ENCODE measurements at regions not wholly inside any gene's neighbourhood (a gene's known extent, or its start where the extent isn't known, plus 50 kb on each side); places are given as distances from the start of the nearest gene placed in this dataset.
"Not testable (repeated sequence)": the region's sequence is repeated elsewhere in the genome, so short reads cannot be mapped to it uniquely, and the experiment has no call there.

- H3K4me1 Mint-ChIP-seq (ENCODE audit: low read depth), result no peaks in the 10 kb centered on the region
- peaks cover 11% of the 10 kb centered on the region for H3K9me3 Mint-ChIP-seq
- no peaks in the 10 kb centered on the region for H3K36me3 Mint-ChIP-seq (ENCODE audit: insufficient read depth)
- ATAC-seq (no peak), DNase-seq (no peak)
- H3K27me3 Mint-ChIP-seq (ENCODE audit: low read depth), result no peaks in the 10 kb centered on the region
- H3K4me3 Mint-ChIP-seq, result no peak overlapping the region
Measured at GRCh38 chr2:56784046-56784445, 600.3 kb downstream of the CCDC85A start.

- no peak for ATAC-seq
- no peak for DNase-seq
- Mint-ChIP-seq H3K4me3 (no peak overlapping the region), H3K36me3 (ENCODE audit: insufficient read depth) (no peaks in the 10 kb centered on the region), H3K27me3 (ENCODE audit: low read depth) (no peaks in the 10 kb centered on the region), H3K9me3 (peaks cover 11% of the 10 kb centered on the region), H3K4me1 (ENCODE audit: low read depth) (no peaks in the 10 kb centered on the region)
Measured at GRCh38 chr2:56801214-56801613, 617.4 kb downstream of the CCDC85A start.

- ATAC-seq (no peak), DNase-seq (no peak)
- Mint-ChIP-seq H3K4me3 (no peak overlapping the region), H3K27me3 (ENCODE audit: low read depth) (no peaks in the 10 kb centered on the region), H3K4me1 (ENCODE audit: low read depth) (no peaks in the 10 kb centered on the region), H3K36me3 (ENCODE audit: insufficient read depth) (no peaks in the 10 kb centered on the region), H3K9me3 (peaks cover 11% of the 10 kb centered on the region)
Measured at GRCh38 chr2:56801770-56802169, 618.0 kb downstream of the CCDC85A start.

GRCh38 chr2:56803596-56803995 is 619.8 kb downstream of the CCDC85A start:
- Mint-ChIP-seq H3K4me1 (ENCODE audit: low read depth) (no peaks in the 10 kb centered on the region), H3K36me3 (ENCODE audit: insufficient read depth) (no peaks in the 10 kb centered on the region), H3K4me3 (no peak overlapping the region), H3K27me3 (ENCODE audit: low read depth) (no peaks in the 10 kb centered on the region), H3K9me3 (peaks cover 9% of the 10 kb centered on the region)
- ATAC-seq, result no peak
- no peak for DNase-seq

- no peaks in the 10 kb centered on the region for H3K27me3 Mint-ChIP-seq (ENCODE audit: low read depth)
- H3K4me3 Mint-ChIP-seq, result no peak overlapping the region
- H3K4me1 Mint-ChIP-seq (ENCODE audit: low read depth), result no peaks in the 10 kb centered on the region
- no peaks in the 10 kb centered on the region for H3K36me3 Mint-ChIP-seq (ENCODE audit: insufficient read depth)
- H3K9me3 Mint-ChIP-seq, result peaks cover 18% of the 10 kb centered on the region
- ATAC-seq (no peak), DNase-seq (no peak)
Measured at GRCh38 chr2:56806924-56807323, 623.1 kb downstream of the CCDC85A start.

- no peaks in the 10 kb centered on the region for H3K27me3 Mint-ChIP-seq (ENCODE audit: low read depth)
- no peaks in the 10 kb centered on the region for H3K4me1 Mint-ChIP-seq (ENCODE audit: low read depth)
- H3K4me3 Mint-ChIP-seq, result no peak overlapping the region
Measured at GRCh38 chr2:56807861-56808260, 624.1 kb downstream of the CCDC85A start.

GRCh38 chr2:56811401-56811800 is 627.6 kb downstream of the CCDC85A start:
- no peaks in the 10 kb centered on the region for H3K27me3 Mint-ChIP-seq (ENCODE audit: low read depth)
- no peak for DNase-seq
- no peaks in the 10 kb centered on the region for H3K4me1 Mint-ChIP-seq (ENCODE audit: low read depth)
- no peak for ATAC-seq
- peaks cover 15% of the 10 kb centered on the region for H3K9me3 Mint-ChIP-seq
- no peaks in the 10 kb centered on the region for H3K36me3 Mint-ChIP-seq (ENCODE audit: insufficient read depth)
- H3K4me3 Mint-ChIP-seq, result no peak overlapping the region

More at GRCh38 chr2:56807861-56808260, 624.1 kb downstream of the CCDC85A start:
- ATAC-seq (no peak), DNase-seq (no peak)
- Mint-ChIP-seq H3K36me3 (ENCODE audit: insufficient read depth) (no peaks in the 10 kb centered on the region), H3K9me3 (peaks cover 18% of the 10 kb centered on the region)

- no peak for DNase-seq
- Mint-ChIP-seq H3K9me3 (peaks cover 15% of the 10 kb centered on the region), H3K4me3 (no peak overlapping the region), H3K4me1 (ENCODE audit: low read depth) (no peaks in the 10 kb centered on the region), H3K27me3 (ENCODE audit: low read depth) (no peaks in the 10 kb centered on the region), H3K36me3 (ENCODE audit: insufficient read depth) (no peaks in the 10 kb centered on the region)
- ATAC-seq, result no peak
Measured at GRCh38 chr2:56812432-56812831, 628.6 kb downstream of the CCDC85A start.

GRCh38 chr2:56813490-56813889 is 629.7 kb downstream of the CCDC85A start:
- Mint-ChIP-seq H3K36me3 (ENCODE audit: insufficient read depth) (no peaks in the 10 kb centered on the region), H3K4me3 (no peak overlapping the region), H3K9me3 (peaks cover 18% of the 10 kb centered on the region), H3K27me3 (ENCODE audit: low read depth) (no peaks in the 10 kb centered on the region), H3K4me1 (ENCODE audit: low read depth) (no peaks in the 10 kb centered on the region)
- DNase-seq, result no peak
- ATAC-seq, result no peak

GRCh38 chr2:56816666-56817065 is 632.9 kb downstream of the CCDC85A start:
- H3K4me1 Mint-ChIP-seq (ENCODE audit: low read depth), result no peaks in the 10 kb centered on the region
- ATAC-seq, result no peak
- H3K36me3 Mint-ChIP-seq (ENCODE audit: insufficient read depth), result no peaks in the 10 kb centered on the region
- DNase-seq, result no peak
- H3K4me3 Mint-ChIP-seq, result no peak overlapping the region
- peaks cover 17% of the 10 kb centered on the region for H3K9me3 Mint-ChIP-seq
- no peaks in the 10 kb centered on the region for H3K27me3 Mint-ChIP-seq (ENCODE audit: low read depth)

GRCh38 chr2:56831780-56832179 is 648.0 kb downstream of the CCDC85A start:
- no peaks in the 10 kb centered on the region for H3K4me1 Mint-ChIP-seq (ENCODE audit: low read depth)
- no peaks in the 10 kb centered on the region for H3K27me3 Mint-ChIP-seq (ENCODE audit: low read depth)
- no peaks in the 10 kb centered on the region for H3K36me3 Mint-ChIP-seq (ENCODE audit: insufficient read depth)
- DNase-seq, result no peak
- ATAC-seq, result no peak
- peaks cover 4% of the 10 kb centered on the region for H3K9me3 Mint-ChIP-seq
- no peak overlapping the region for H3K4me3 Mint-ChIP-seq

GRCh38 chr2:56834686-56835085 is 650.9 kb downstream of the CCDC85A start:
- Mint-ChIP-seq H3K4me3 (no peak overlapping the region), H3K9me3 (peaks cover 12% of the 10 kb centered on the region)

GRCh38 chr2:56840009-56840408 is 656.2 kb downstream of the CCDC85A start:
- not testable (repeated sequence) for ATAC-seq; H3K4me1 Mint-ChIP-seq (ENCODE audit: low read depth); DNase-seq; H3K4me3 Mint-ChIP-seq; H3K27me3 Mint-ChIP-seq (ENCODE audit: low read depth); H3K36me3 Mint-ChIP-seq (ENCODE audit: insufficient read depth)
- H3K9me3 Mint-ChIP-seq, result peaks cover 19% of the 10 kb centered on the region

More at GRCh38 chr2:56834686-56835085, 650.9 kb downstream of the CCDC85A start:
- no peaks in the 10 kb centered on the region for H3K4me1 Mint-ChIP-seq (ENCODE audit: low read depth)
- ATAC-seq (no peak), DNase-seq (no peak)
- no peaks in the 10 kb centered on the region for H3K36me3 Mint-ChIP-seq (ENCODE audit: insufficient read depth)
- H3K27me3 Mint-ChIP-seq (ENCODE audit: low read depth), result no peaks in the 10 kb centered on the region

GRCh38 chr2:56860991-56861390 is 677.2 kb downstream of the CCDC85A start:
- H3K36me3 Mint-ChIP-seq (ENCODE audit: insufficient read depth), result no peaks in the 10 kb centered on the region
- peaks cover 28% of the 10 kb centered on the region for H3K9me3 Mint-ChIP-seq
- H3K4me1 Mint-ChIP-seq (ENCODE audit: low read depth), result no peaks in the 10 kb centered on the region
- no peaks in the 10 kb centered on the region for H3K27me3 Mint-ChIP-seq (ENCODE audit: low read depth)
- no peak for ATAC-seq
- no peak overlapping the region for H3K4me3 Mint-ChIP-seq
- no peak for DNase-seq

GRCh38 chr2:56871644-56872043 is 687.9 kb downstream of the CCDC85A start:
- ATAC-seq (no peak), DNase-seq (no peak)
- H3K36me3 Mint-ChIP-seq (ENCODE audit: insufficient read depth), result no peaks in the 10 kb centered on the region
- no peaks in the 10 kb centered on the region for H3K27me3 Mint-ChIP-seq (ENCODE audit: low read depth)
- H3K4me3 Mint-ChIP-seq, result no peak overlapping the region
- peaks cover 8% of the 10 kb centered on the region for H3K9me3 Mint-ChIP-seq
- H3K4me1 Mint-ChIP-seq (ENCODE audit: low read depth), result no peaks in the 10 kb centered on the region

- ATAC-seq, result no peak
- Mint-ChIP-seq H3K4me1 (ENCODE audit: low read depth) (no peaks in the 10 kb centered on the region), H3K27me3 (ENCODE audit: low read depth) (no peaks in the 10 kb centered on the region), H3K36me3 (ENCODE audit: insufficient read depth) (no peaks in the 10 kb centered on the region), H3K9me3 (peaks cover 16% of the 10 kb centered on the region), H3K4me3 (no peak overlapping the region)
- no peak for DNase-seq
Measured at GRCh38 chr2:56874717-56875116, 690.9 kb downstream of the CCDC85A start.

Data from activated T-cell treated with anti-CD3 and anti-CD28 coated beads, Interleukin-2, amount 50 U/mL, for 4 hours (primary cell).